CD14-positive monocyte (primary cell): ENCODE measurements at regions not wholly inside any gene's neighbourhood (a gene's known extent, or its start where the extent isn't known, plus 50 kb on each side); places are given as distances from the start of the nearest gene placed in this dataset.

Experiments
- DNase-seq, 3 donors: peaks; one replicate each; pipeline ENCODE4 v3.0.0-alpha.2; 2011 to 2022
- H2AFZ ChIP-seq: 2 replicates; pipeline ENCODE4 v1.6.0; 2012; ENCODE audit warnings: mild to moderate bottlenecking, low read depth, low read length, inconsistent platforms; ENCODE audit not compliant: insufficient read depth, poor library complexity, severe bottlenecking
- H3K27ac ChIP-seq, 2 donors: 1 replicate in 1 of 2; 2 replicates in 1 of 2; pipeline ENCODE4 v1.5.1; 2012 to 2013; ENCODE audit warnings: low read length in 2 of 2, control low read depth in 1 of 2, inconsistent platforms in 1 of 2, low read depth in 1 of 2, mild to moderate bottlenecking in 1 of 2
- H3K27me3 ChIP-seq, 2 donors: one replicate each; pipeline versions ENCODE4 v1.6.0 to v1.6.1; 2011 to 2013; ENCODE audit warnings: low read length in 2 of 2; ENCODE audit not compliant: control insufficient read depth in 2 of 2, insufficient read depth in 2 of 2
- H3K36me3 ChIP-seq, 2 donors: replicated peaks in 1 of 2; 1 replicate in 1 of 2; 2 replicates in 1 of 2; pipeline versions ENCODE4 v1.5.1 to v1.6.1; 2012 to 2013; ENCODE audit warnings: low read length in 2 of 2, control low read depth in 1 of 2, inconsistent platforms in 1 of 2, mild to moderate bottlenecking in 1 of 2; ENCODE audit not compliant: insufficient read depth in 2 of 2, control insufficient read depth in 1 of 2
- H3K4me1 ChIP-seq, 2 donors: 1 replicate in 1 of 2; 2 replicates in 1 of 2; pipeline versions ENCODE4 v1.5.1 to v1.6.1; 2012 to 2013; ENCODE audit warnings: low read length in 2 of 2, control low read depth in 1 of 2, inconsistent platforms in 1 of 2, mild to moderate bottlenecking in 1 of 2, moderate library complexity in 1 of 2; ENCODE audit not compliant: insufficient read depth in 2 of 2, control insufficient read depth in 1 of 2
- H3K4me2 ChIP-seq: replicated peaks from 2 replicates; pipeline ENCODE3; 2012; ENCODE audit warnings: low read length, moderate library complexity, mild to moderate bottlenecking; ENCODE audit not compliant: poor library complexity, severe bottlenecking; ENCODE audit errors: extremely low read depth
- H3K4me3 ChIP-seq, 3 experiments: fragments of 200-600 bp in 1 of 3; sonication (generic) in 1 of 3; replicated peaks in 1 of 3; 1 replicate in 2 of 3; 2 replicates in 1 of 3; pipeline ENCODE4 v1.5.1; 2011 to 2013; ENCODE audit warnings: low read length in 3 of 3, mild to moderate bottlenecking in 3 of 3, control low read depth in 2 of 3, low read depth in 2 of 3, inconsistent platforms in 1 of 3, moderate library complexity in 1 of 3
- H3K79me2 ChIP-seq: 2 replicates; pipeline ENCODE4 v1.6.0; 2012; ENCODE audit warnings: mild to moderate bottlenecking, control low read depth, inconsistent platforms, low read length, moderate library complexity; ENCODE audit not compliant: insufficient read depth
- H3K9ac ChIP-seq: 2 replicates; pipeline ENCODE4 v1.6.0; 2017; ENCODE audit warnings: low read length, mild to moderate bottlenecking; ENCODE audit not compliant: insufficient read depth, poor library complexity, severe bottlenecking
- H3K9me3 ChIP-seq, 2 donors: replicated peaks in 1 of 2; 1 replicate in 1 of 2; 2 replicates in 1 of 2; pipeline versions ENCODE4 v1.5.1 to v1.6.1; 2012 to 2013; ENCODE audit warnings: low read length in 2 of 2, control low read depth in 1 of 2; ENCODE audit not compliant: control insufficient read depth in 1 of 2, insufficient read depth in 1 of 2
- H4K20me1 ChIP-seq: 2 replicates; pipeline ENCODE4 v1.6.0; 2012; ENCODE audit warnings: mild to moderate bottlenecking, low read length, control low read depth, moderate library complexity; ENCODE audit not compliant: insufficient read depth
- H3K27ac Mint-ChIP-seq, 7 donors: one replicate each; pipeline ENCODE4 v1.8.0; 2020; ENCODE audit warnings: mild to moderate bottlenecking in 7 of 7, mixed read lengths in 7 of 7, moderate library complexity in 6 of 7, inconsistent platforms in 2 of 7
- H3K27me3 Mint-ChIP-seq, 3 donors: one replicate each; pipeline ENCODE4 v1.8.0; 2021 to 2022; ENCODE audit warnings: low read depth in 3 of 3, mild to moderate bottlenecking in 3 of 3, mixed read lengths in 3 of 3, moderate library complexity in 3 of 3, inconsistent platforms in 1 of 3
- H3K36me3 Mint-ChIP-seq, 2 donors: one replicate each; pipeline ENCODE4 v1.8.0; 2020; ENCODE audit warnings: mixed read lengths in 2 of 2, inconsistent platforms in 1 of 2, mild to moderate bottlenecking in 1 of 2
- H3K4me1 Mint-ChIP-seq: one replicate; pipeline ENCODE4 v1.8.0; 2020; ENCODE audit warnings: mild to moderate bottlenecking, mixed read lengths
- H3K4me3 Mint-ChIP-seq, 2 donors: one replicate each; pipeline ENCODE4 v1.8.0; 2020; ENCODE audit warnings: mild to moderate bottlenecking in 2 of 2, mixed read lengths in 2 of 2, moderate library complexity in 1 of 2
- H3K9me3 Mint-ChIP-seq, 7 donors: one replicate each; pipeline ENCODE4 v1.8.0; 2020 to 2022; ENCODE audit warnings: mixed read lengths in 7 of 7, mild to moderate bottlenecking in 6 of 7, moderate library complexity in 6 of 7, inconsistent platforms in 2 of 7
- CTCF ChIP-seq: fragments of 200-600 bp; IDR thresholded peaks from one replicate; pipeline ENCODE4 v1.8.0; 2022; ENCODE audit warnings: antibody characterized with exemption, mild to moderate bottlenecking
- WGBS: methylation state at CpG from one replicate; pipeline ENCODE4 v1.1.5; 2013; ENCODE audit warnings: missing lambda C conversion rate; ENCODE audit not compliant: insufficient coverage; 5-methylcytosine and 5-hydroxymethylcytosine counted together
- intact Hi-C, 2 donors: fragments of 100-400 bp; cut with micrococcal nuclease; formaldehyde crosslinking; loops; one replicate each; pipeline versions ENCODE4 v1.15.0 to v1.15.1; 2023

GRCh38 chr3:25895031-25895430, 105.1 kb downstream of the OXSM start:
- Histone ChIP-seq H3K4me3 (no peak overlapping the region), H3K36me3 (no peaks in the 10 kb centered on the region), H3K27ac (no peak overlapping the region), H2AFZ (no peak overlapping the region), H3K9me3 (no peaks in the 10 kb centered on the region), H3K4me1 (no peaks in the 10 kb centered on the region), H3K79me2 (no peaks in the 10 kb centered on the region), H3K27me3 (no peaks in the 10 kb centered on the region), H3K4me2 (no peak overlapping the region), H3K9ac (no peak overlapping the region), H4K20me1 (no peaks in the 10 kb centered on the region)
- Mint-ChIP-seq H3K27me3 (no peaks in the 10 kb centered on the region), H3K27ac (no peak overlapping the region), H3K9me3 (peaks cover 0 to 4% (median 0%) of the 10 kb centered on the region in 7 donors), H3K36me3 (no peaks in the 10 kb centered on the region), H3K4me3 (no peak overlapping the region), H3K4me1 (no peaks in the 10 kb centered on the region)
- intact Hi-C loops = no loop called here
- WGBS = 89% methylated on average over 1 of the region's 2 CpGs
- no peak for DNase-seq
- no peak for TF ChIP-seq CTCF

GRCh38 chr3:25895443-25895842, 105.6 kb downstream of the OXSM start:
- Histone ChIP-seq H3K27me3 (no peaks in the 10 kb centered on the region), H3K9me3 (no peaks in the 10 kb centered on the region), H2AFZ (no peak overlapping the region), H3K4me2 (no peak overlapping the region), H4K20me1 (no peaks in the 10 kb centered on the region), H3K27ac (no peak overlapping the region), H3K36me3 (no peaks in the 10 kb centered on the region), H3K79me2 (no peaks in the 10 kb centered on the region), H3K4me3 (no peak overlapping the region), H3K9ac (no peak overlapping the region), H3K4me1 (no peaks in the 10 kb centered on the region)
- Mint-ChIP-seq H3K27ac (no peak overlapping the region), H3K9me3 (peaks cover 0 to 4% (median 0%) of the 10 kb centered on the region in 7 donors), H3K4me1 (no peaks in the 10 kb centered on the region), H3K4me3 (no peak overlapping the region), H3K36me3 (no peaks in the 10 kb centered on the region), H3K27me3 (peaks cover 0 to 2% (median 0%) of the 10 kb centered on the region in 3 donors)
- 100% methylated on average over 1 of the region's 3 CpGs for WGBS
- no peak for DNase-seq
- intact Hi-C loops = no loop called here
- TF ChIP-seq CTCF = no peak
